ENCODE measurements at regions not wholly inside any gene's neighbourhood (a gene's known extent, or its start where the extent isn't known, plus 50 kb on each side); places are given as distances from the start of the nearest gene placed in this dataset.

DNA sequence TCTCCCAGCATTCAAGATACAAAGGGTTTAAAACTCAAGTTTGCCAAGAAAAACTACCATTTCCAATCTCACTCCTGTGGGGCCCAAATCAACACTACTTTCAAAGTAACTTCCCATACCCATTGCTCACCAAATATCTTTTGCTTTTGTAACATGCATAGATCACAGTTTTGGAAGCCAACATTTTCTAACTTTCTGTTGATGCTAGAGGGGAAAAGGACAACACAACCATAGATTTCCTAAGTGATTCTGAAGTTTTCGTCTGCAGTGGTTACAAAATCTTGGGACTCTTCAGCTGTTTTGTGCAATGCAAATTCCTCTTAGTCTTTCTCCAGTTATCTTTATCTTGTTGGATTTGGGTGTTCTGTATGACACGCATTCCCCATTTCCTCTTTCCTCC is 94.1 kb upstream of the PAPPA start:
- TF ChIP-seq, protein P1, sequence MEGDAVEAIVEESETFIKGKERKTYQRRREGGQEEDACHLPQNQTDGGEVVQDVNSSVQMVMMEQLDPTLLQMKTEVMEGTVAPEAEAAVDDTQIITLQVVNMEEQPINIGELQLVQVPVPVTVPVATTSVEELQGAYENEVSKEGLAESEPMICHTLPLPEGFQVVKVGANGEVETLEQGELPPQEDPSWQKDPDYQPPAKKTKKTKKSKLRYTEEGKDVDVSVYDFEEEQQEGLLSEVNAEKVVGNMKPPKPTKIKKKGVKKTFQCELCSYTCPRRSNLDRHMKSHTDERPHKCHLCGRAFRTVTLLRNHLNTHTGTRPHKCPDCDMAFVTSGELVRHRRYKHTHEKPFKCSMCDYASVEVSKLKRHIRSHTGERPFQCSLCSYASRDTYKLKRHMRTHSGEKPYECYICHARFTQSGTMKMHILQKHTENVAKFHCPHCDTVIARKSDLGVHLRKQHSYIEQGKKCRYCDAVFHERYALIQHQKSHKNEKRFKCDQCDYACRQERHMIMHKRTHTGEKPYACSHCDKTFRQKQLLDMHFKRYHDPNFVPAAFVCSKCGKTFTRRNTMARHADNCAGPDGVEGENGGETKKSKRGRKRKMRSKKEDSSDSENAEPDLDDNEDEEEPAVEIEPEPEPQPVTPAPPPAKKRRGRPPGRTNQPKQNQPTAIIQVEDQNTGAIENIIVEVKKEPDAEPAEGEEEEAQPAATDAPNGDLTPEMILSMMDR (IDR thresholded peaks at IDR 0.05; ENCODE audit: control insufficient read depth, insufficient read depth, low read depth, low read length, missing control alignments), result no peak
- H3K4me3 ChIP-seq (ENCODE audit: control insufficient read depth, low read depth, low read length), result no peak overlapping the region
- DNase-seq (ENCODE audit: low read depth), result no peak

DNA sequence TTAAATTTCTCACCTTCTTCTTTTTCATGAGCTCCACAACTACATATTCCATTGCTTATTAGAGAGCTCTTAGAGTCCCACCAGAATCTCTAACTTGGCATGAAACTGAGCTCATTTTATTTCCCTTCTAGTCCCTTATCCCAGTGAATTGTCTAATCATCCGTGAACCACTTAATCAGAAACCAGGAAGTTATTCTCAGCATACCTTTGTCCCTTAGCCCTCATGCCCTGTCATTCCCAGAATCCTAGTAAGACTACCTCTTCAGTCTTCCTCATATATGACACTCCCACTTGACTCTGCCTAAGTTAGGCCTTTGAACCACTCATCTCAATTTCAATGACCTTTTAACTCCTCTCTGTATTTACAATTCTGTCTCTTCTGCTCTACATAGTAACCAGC is 93.0 kb upstream of the PAPPA start:
- no peak overlapping the region for H3K4me3 ChIP-seq (ENCODE audit: control insufficient read depth, low read depth, low read length)
- TF ChIP-seq, protein P1 (IDR thresholded peaks at IDR 0.05; ENCODE audit: control insufficient read depth, insufficient read depth, low read depth, low read length, missing control alignments), result no peak
- DNase-seq (ENCODE audit: low read depth), result no peak

DNA sequence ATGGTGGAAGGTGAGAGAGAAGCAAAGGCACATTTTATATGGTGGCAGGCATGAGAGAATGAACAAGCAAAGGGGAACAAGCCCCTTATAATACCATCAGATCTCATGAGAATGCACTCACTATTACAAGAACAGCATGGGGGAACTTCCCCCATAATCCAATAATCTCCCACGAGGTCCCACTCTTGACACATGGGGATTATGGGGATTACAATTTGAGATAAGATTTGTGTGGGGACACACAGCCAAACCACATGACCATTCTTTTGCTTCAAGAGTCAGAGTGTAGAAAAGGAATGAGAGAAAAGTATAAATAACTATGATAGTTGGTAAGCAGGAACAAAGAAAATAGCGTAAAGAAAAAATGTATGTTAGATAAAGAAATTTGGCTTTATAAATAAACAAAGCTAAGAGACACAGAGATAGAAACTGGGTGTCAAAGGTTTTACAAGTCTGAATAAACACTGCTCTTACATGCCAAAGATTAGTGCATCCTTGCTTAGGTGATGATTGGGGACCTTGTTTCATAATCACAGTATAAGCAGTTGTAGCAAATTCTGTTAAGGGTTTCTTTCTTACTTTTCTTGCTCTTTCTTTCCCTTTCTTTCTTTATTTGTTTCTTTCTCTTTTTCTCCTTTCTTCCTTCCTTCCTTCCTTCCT is 91.9 kb upstream of the PAPPA start:
- no peak overlapping the region for H3K4me3 ChIP-seq (ENCODE audit: control insufficient read depth, low read depth, low read length)
- TF ChIP-seq, protein P1 (IDR thresholded peaks at IDR 0.05; ENCODE audit: control insufficient read depth, insufficient read depth, low read depth, low read length, missing control alignments), result no peak
- DNase-seq (ENCODE audit: low read depth), result no peak

DNA sequence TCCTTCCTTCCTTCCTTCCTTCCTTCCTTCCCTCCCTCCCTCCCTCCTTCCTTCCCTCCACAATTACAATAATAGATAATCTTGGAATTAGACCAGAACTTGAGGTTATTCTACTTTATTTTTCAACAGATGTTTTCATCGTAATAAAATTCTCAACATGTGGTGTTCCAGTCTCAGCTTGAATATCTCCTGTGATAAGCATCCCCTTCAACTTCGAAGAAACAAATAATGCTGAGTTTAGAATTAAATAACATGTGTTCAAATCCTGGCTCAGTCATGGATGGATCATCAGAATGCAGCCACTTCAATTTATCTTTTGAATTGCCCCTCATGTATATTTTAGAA is 91.4 kb upstream of the PAPPA start:
- DNase-seq (ENCODE audit: low read depth), result no peak
- TF ChIP-seq, protein P1 (IDR thresholded peaks at IDR 0.05; ENCODE audit: control insufficient read depth, insufficient read depth, low read depth, low read length, missing control alignments), result no peak
- no peak overlapping the region for H3K4me3 ChIP-seq (ENCODE audit: control insufficient read depth, low read depth, low read length)

DNA sequence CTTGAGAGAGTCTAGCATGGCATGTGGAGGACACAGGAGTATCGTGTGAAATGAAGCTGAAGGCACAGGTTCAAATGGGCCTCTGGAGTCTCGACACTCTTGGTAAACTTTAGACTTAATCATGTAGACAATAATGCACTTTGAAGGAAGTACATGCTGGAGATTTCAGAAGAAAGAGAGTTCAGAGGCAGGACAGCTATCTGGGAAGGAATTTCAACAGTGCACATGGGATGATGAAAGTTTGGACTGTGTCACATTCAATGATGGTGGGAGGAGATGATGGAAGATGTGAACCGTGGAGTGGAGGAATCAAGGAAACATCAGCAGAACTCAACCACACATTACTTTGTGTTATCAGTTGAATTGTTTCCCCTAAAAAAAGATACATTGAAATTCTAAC is 88.6 kb upstream of the PAPPA start:
- DNase-seq (ENCODE audit: low read depth), result no peak
- TF ChIP-seq, protein P1 (IDR thresholded peaks at IDR 0.05; ENCODE audit: control insufficient read depth, insufficient read depth, low read depth, low read length, missing control alignments), result no peak

DNA sequence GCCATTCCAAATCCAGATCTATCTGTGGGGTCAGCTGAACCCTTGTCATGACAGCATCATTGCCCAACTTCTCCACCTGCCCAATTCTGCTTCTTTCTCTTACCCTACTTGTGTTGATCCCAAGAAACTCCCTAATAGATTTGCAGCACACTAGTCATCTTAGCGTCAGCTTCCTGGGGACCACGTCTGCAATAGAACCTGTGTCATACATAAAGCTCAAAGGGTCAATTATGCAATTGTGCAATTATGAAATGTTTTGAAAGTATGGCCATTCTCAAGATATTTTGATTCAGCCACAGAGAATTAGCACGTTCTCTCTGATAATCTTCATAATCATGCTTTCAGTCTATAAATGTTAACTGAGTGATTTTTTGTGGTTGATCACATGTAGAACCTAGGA is 87.4 kb upstream of the PAPPA start:
- H3K4me3 ChIP-seq (ENCODE audit: control insufficient read depth, low read depth, low read length), result no peak overlapping the region
- DNase-seq (ENCODE audit: low read depth), result no peak
- TF ChIP-seq, protein P1 (IDR thresholded peaks at IDR 0.05; ENCODE audit: control insufficient read depth, insufficient read depth, low read depth, low read length, missing control alignments), result no peak

More for the DNA sequence above, 88.6 kb upstream of the PAPPA start:
- H3K4me3 ChIP-seq (ENCODE audit: control insufficient read depth, low read depth, low read length), result no peak overlapping the region

DNA sequence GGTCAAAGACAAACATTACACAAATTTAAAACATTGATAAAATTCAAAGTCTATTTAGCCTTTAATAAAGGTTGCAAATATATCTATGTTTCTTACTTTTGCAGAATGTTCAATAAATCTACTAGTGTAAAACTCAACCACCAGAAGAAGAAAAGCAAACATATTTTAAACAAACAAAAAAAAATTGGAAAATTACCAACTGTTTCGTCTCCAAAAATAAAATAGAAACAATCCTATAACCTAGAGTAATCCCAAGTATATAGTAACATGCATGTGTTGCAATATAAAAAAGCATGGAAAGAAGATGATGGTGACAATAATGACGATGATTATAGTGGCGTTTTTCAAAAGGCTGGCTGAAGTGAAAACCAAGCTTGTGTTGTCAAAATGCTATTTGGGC is 86.0 kb upstream of the PAPPA start:
- no peak for DNase-seq (ENCODE audit: low read depth)
- TF ChIP-seq, protein P1 (IDR thresholded peaks at IDR 0.05; ENCODE audit: control insufficient read depth, insufficient read depth, low read depth, low read length, missing control alignments), result no peak
- no peak overlapping the region for H3K4me3 ChIP-seq (ENCODE audit: control insufficient read depth, low read depth, low read length)

Measured in AG09309 (cell line).